PC-3 (cell line): ENCODE measurements at regions not wholly inside any gene's neighbourhood (a gene's known extent, or its start where the extent isn't known, plus 50 kb on each side); places are given as distances from the start of the nearest gene placed in this dataset.

Source experiments
- ATAC-seq: fragments of 200-7000 bp; cut with Tn5 transposase; 2 replicates; pipeline ENCODE4 v1.9.1; 2020; ENCODE audit warnings: mild to moderate bottlenecking, moderate library complexity
- BruUV-seq: library from RNA; stranded (reverse); fragments of 400-500 nt; replicated peaks from 2 replicates; lab custom pipeline; 2021; lab: Mats Ljungman, UMichigan
- CTCF ChIA-PET: fragments of 300-600 bp; sonication (Branson Sonifier 250); formaldehyde crosslinking; loops from one replicate; lab custom pipeline; 2022; ENCODE audit warnings: antibody characterized with exemption; lab: Charles Lee
- POLR2A ChIA-PET: fragments of 300-600 bp; sonication (Branson Sonifier 250); formaldehyde crosslinking; loops from one replicate; lab custom pipeline; 2022; ENCODE audit warnings: antibody characterized with exemption; ENCODE audit not compliant: unreplicated experiment; lab: Charles Lee
- DNase-seq: peaks from one replicate; pipeline ENCODE4 v3.0.0-alpha.2; 2015
- H2AFZ ChIP-seq: fragments of 300-600 bp; sonication (generic); 2 replicates; pipeline ENCODE4 v1.6.0; 2016; ENCODE audit warnings: antibody characterized with exemption, low read length
- H3F3A ChIP-seq: fragments of 300-600 bp; sonication (generic); one replicate; pipeline ENCODE4 v1.6.0; 2017; ENCODE audit warnings: antibody characterized with exemption, low read length, control low read depth, mild to moderate bottlenecking; ENCODE audit not compliant: unreplicated experiment
- H3K27ac ChIP-seq: fragments of 300-600 bp; sonication (generic); 2 replicates; pipeline ENCODE4 v1.5.1; 2016; ENCODE audit warnings: mild to moderate bottlenecking, low read length
- H3K27me3 ChIP-seq: fragments of 300-600 bp; sonication (generic); 2 replicates; pipeline ENCODE4 v1.6.1; 2016; ENCODE audit warnings: low read length, mixed read lengths
- H3K36me3 ChIP-seq: fragments of 300-600 bp; sonication (generic); 2 replicates; pipeline ENCODE4 v1.6.1; 2016; ENCODE audit warnings: low read depth, mixed run types, low read length, mixed read lengths
- H3K4me1 ChIP-seq: fragments of 300-600 bp; sonication (generic); 2 replicates; pipeline ENCODE4 v1.5.1; 2016; ENCODE audit warnings: low read length; ENCODE audit not compliant: insufficient read depth
- H3K4me2 ChIP-seq: fragments of 300-600 bp; sonication (generic); 2 replicates; pipeline ENCODE4 v1.6.0; 2016; ENCODE audit warnings: low read length
- H3K4me3 ChIP-seq: fragments of 300-600 bp; sonication (generic); 2 replicates; pipeline ENCODE4 v1.5.1; 2016; ENCODE audit warnings: mild to moderate bottlenecking, low read length, mixed read lengths
- H3K79me2 ChIP-seq: fragments of 300-600 bp; sonication (generic); 2 replicates; pipeline ENCODE4 v1.6.1; 2017; ENCODE audit warnings: low read length, mixed read lengths
- H3K9ac ChIP-seq: fragments of 300-600 bp; sonication (generic); 2 replicates; pipeline ENCODE4 v1.6.0; 2016; ENCODE audit warnings: mild to moderate bottlenecking, low read length
- H3K9me2 ChIP-seq: fragments of 300-600 bp; sonication (generic); replicated peaks from 2 replicates; pipeline ENCODE4 v1.6.1; 2016; ENCODE audit warnings: mixed run types, low read length, mixed read lengths
- H3K9me3 ChIP-seq: fragments of 300-600 bp; sonication (generic); 2 replicates; pipeline ENCODE4 v1.6.1; 2016; ENCODE audit warnings: low read length, mixed read lengths
- H4K20me1 ChIP-seq: fragments of 300-600 bp; sonication (generic); 2 replicates; pipeline ENCODE4 v1.6.1; 2016; ENCODE audit warnings: low read length, mixed read lengths
- CTCF ChIP-seq: fragments of 300-600 bp; sonication (generic); conservative IDR thresholded peaks from 2 replicates; pipeline ENCODE4 v1.5.1; 2017; ENCODE audit warnings: antibody characterized with exemption, low read depth, mild to moderate bottlenecking, low read length
- EZH2 ChIP-seq: fragments of 300-600 bp; sonication (generic); IDR thresholded peaks from one replicate; pipeline ENCODE4 v1.6.1; 2017; ENCODE audit warnings: antibody characterized with exemption, mild to moderate bottlenecking, low read length; ENCODE audit not compliant: unreplicated experiment
- EZH2phosphoT487 ChIP-seq: fragments of 300-600 bp; sonication (generic); IDR thresholded peaks from 2 replicates; pipeline ENCODE4 v1.6.1; 2018; ENCODE audit warnings: mild to moderate bottlenecking, antibody characterized with exemption, low read length, borderline replicate concordance
- intact Hi-C: fragments of 100-400 bp; cut with micrococcal nuclease; formaldehyde crosslinking; loops from 2 replicates; pipeline ENCODE4 v1.9.0; 2023

DNA sequence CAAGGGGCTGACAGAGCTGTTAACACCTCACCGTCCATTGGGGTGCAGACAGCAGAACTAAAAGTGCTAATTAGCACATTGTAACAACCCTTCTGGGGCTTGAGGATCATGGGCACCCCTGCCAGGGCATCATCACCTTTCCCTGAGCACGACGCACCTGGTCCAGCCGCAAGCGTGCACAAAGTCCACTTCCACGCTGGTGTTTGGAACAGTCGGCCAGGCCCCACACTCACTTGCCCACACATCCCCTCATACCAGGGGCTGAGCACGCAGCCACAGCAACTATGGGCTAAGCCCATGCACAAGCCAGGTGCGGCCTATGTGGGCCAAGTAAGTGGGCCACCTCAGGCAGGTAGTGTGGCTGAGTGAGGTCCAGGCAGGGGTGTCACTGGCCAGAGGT lies 148.7 kb downstream of the CCDC59 start:
- H3K27ac ChIP-seq, result no peak overlapping the region
- BruUV-seq, result no TSS peak
- no peak overlapping the region for H3K9ac ChIP-seq
- intact Hi-C loops, result no loop called here
- no peaks in the 10 kb centered on the region for H3K4me1 ChIP-seq
- no peak for DNase-seq
- no peak overlapping the region for H3K4me2 ChIP-seq
- H2AFZ ChIP-seq, result no peak overlapping the region
- H3K27me3 ChIP-seq, result no peaks in the 10 kb centered on the region
- no peaks in the 10 kb centered on the region for H4K20me1 ChIP-seq
- H3K4me3 ChIP-seq, result no peak overlapping the region
- no peak for ATAC-seq
- H3F3A ChIP-seq, result no peaks in the 10 kb centered on the region
- no peaks in the 10 kb centered on the region for H3K79me2 ChIP-seq
- no peaks in the 10 kb centered on the region for H3K36me3 ChIP-seq
- POLR2A ChIA-PET, result no interaction called here
- no peaks in the 10 kb centered on the region for H3K9me3 ChIP-seq
- H3K9me2 ChIP-seq, result no peaks in the 10 kb centered on the region
- CTCF ChIA-PET, result no interaction called here
- TF ChIP-seq EZH2phosphoT487 (no peak), EZH2 (no peak), CTCF (no peak)

- Histone ChIP-seq H3K27ac (no peak overlapping the region), H3K9me2 (no peaks in the 10 kb centered on the region), H3K36me3 (no peaks in the 10 kb centered on the region), H3K4me1 (no peaks in the 10 kb centered on the region), H3F3A (no peaks in the 10 kb centered on the region), H3K9ac (no peak overlapping the region), H3K79me2 (no peaks in the 10 kb centered on the region), H4K20me1 (no peaks in the 10 kb centered on the region), H3K27me3 (no peaks in the 10 kb centered on the region), H3K4me3 (no peak overlapping the region), H2AFZ (no peak overlapping the region), H3K9me3 (no peaks in the 10 kb centered on the region), H3K4me2 (no peak overlapping the region)
- ChIA-PET POLR2A (no interaction called here), CTCF (no interaction called here)
- no TSS peak for BruUV-seq
- TF ChIP-seq EZH2phosphoT487 (no peak), EZH2 (no peak), CTCF (no peak)
- no peak for DNase-seq
- ATAC-seq, result no peak
- intact Hi-C loops, result no loop called here
Observed at GRCh38 chr12:82207556-82207955, 150.6 kb downstream of the CCDC59 start.

DNA sequence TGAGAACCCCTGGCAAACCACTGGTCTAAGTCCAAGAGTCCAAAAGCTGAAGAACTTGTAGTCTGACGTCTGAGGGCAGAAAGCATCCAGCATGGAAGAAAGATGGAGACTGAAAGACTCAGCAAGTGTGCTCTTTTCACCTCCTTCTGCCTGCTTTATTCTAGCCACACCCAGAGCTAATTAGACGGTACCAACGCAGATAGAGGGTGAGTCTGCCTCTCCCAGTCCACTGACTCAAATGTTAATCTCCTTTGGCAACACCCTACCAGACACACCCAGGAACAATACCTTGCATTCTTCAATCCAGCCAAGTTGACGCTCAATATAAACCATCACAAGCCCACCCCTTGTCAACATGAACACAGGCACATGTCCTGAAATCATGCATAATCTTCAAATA lies 155.1 kb downstream of the CCDC59 start:
- H3K79me2 ChIP-seq, result no peaks in the 10 kb centered on the region
- H3K9me2 ChIP-seq, result no peaks in the 10 kb centered on the region
- ATAC-seq (no peak), DNase-seq (no peak)
- no peak overlapping the region for H3K4me2 ChIP-seq
- H3K9ac ChIP-seq, result no peak overlapping the region
- no peaks in the 10 kb centered on the region for H3K4me1 ChIP-seq
- CTCF ChIA-PET, result no interaction called here
- no peak overlapping the region for H3K4me3 ChIP-seq
- intact Hi-C loops, result no loop called here
- no peaks in the 10 kb centered on the region for H3K27me3 ChIP-seq
- no TSS peak for BruUV-seq
- no peaks in the 10 kb centered on the region for H3K9me3 ChIP-seq
- POLR2A ChIA-PET, result no interaction called here
- no peaks in the 10 kb centered on the region for H3K36me3 ChIP-seq
- TF ChIP-seq EZH2 (no peak), EZH2phosphoT487 (no peak), CTCF (no peak)
- H3F3A ChIP-seq, result no peaks in the 10 kb centered on the region
- H2AFZ ChIP-seq, result no peak overlapping the region
- no peak overlapping the region for H3K27ac ChIP-seq
- H4K20me1 ChIP-seq, result no peaks in the 10 kb centered on the region
